GM12875 (cell line): ENCODE measurements at regions not wholly inside any gene's neighbourhood (a gene's known extent, or its start where the extent isn't known, plus 50 kb on each side); places are given as distances from the start of the nearest gene placed in this dataset.

Experiments
- H3K4me3 ChIP-seq: one replicate; pipeline ENCODE4 v1.5.1; 2011; ENCODE audit warnings: low read depth, low read length, control low read depth
- TF ChIP-seq, protein P1 (sequence below): IDR thresholded peaks from 2 replicates; pipeline ENCODE4 v1.5.1; 2011; ENCODE audit warnings: low read depth, mild to moderate bottlenecking, control low read depth, inconsistent platforms, low read length, moderate library complexity, borderline replicate concordance; ENCODE audit not compliant: insufficient read depth

DNA sequence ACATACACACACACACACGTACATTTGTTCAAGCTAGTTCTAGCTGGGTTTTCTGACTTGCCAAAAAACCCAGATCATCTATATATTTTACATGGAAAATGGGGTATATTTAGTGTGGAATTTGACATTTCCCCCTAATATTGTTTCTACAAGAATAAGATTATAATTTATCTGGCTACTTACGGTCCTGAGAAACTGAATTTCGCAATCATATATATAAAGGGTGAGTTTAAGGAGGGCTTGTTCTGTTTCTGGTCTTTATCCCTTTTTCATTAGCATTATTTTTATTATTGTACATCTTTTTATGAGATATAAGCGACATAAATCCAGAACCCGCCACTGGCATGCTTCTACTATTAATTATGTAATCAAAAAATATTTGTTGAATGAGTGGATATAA is 528.9 kb downstream of the TMX3 start:
- H3K4me3 ChIP-seq, result no peak overlapping the region

DNA sequence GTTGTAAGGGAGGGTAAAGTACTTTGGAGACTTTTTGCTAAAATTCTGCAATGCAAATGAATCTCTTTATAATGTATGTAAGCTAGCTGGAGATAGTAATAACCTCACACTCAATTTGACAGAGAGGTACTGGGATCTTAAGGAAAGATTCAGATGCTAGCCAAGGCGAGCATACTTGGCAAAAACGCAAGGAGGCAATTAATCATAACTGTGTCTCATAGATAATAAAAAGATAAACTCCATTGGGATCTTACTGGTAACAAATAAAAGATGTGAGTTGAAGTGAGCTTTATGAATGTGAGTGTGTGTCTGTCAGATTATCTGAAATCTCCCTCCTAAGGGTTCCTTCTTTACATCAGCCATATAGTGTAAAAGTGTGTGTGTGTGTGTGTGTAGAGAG is 533.0 kb downstream of the TMX3 start:
- TF ChIP-seq, protein P1, sequence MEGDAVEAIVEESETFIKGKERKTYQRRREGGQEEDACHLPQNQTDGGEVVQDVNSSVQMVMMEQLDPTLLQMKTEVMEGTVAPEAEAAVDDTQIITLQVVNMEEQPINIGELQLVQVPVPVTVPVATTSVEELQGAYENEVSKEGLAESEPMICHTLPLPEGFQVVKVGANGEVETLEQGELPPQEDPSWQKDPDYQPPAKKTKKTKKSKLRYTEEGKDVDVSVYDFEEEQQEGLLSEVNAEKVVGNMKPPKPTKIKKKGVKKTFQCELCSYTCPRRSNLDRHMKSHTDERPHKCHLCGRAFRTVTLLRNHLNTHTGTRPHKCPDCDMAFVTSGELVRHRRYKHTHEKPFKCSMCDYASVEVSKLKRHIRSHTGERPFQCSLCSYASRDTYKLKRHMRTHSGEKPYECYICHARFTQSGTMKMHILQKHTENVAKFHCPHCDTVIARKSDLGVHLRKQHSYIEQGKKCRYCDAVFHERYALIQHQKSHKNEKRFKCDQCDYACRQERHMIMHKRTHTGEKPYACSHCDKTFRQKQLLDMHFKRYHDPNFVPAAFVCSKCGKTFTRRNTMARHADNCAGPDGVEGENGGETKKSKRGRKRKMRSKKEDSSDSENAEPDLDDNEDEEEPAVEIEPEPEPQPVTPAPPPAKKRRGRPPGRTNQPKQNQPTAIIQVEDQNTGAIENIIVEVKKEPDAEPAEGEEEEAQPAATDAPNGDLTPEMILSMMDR, result no peak
- no peak overlapping the region for H3K4me3 ChIP-seq

More for the DNA sequence above, 528.9 kb downstream of the TMX3 start:
- TF ChIP-seq, protein P1, result no peak

DNA sequence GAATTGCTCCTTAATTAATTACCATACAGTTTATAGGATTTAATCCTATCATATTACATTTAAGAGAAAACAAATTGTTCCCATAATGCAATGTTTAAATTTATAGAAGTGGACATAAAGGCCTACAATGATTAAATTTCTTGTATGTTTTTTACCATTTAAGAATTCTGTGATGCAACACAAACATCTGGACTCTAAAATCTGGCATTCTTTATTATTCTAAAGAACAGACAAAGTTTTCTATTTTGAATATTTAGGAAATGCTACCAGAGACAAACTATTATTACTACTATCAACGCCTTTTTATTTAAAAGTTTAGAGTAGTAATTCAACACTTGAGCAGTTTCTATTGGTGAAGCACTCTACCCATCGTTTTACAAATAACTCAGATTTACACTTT is 535.1 kb downstream of the TMX3 start:
- TF ChIP-seq, protein P1, result no peak
- H3K4me3 ChIP-seq, result no peak overlapping the region

DNA sequence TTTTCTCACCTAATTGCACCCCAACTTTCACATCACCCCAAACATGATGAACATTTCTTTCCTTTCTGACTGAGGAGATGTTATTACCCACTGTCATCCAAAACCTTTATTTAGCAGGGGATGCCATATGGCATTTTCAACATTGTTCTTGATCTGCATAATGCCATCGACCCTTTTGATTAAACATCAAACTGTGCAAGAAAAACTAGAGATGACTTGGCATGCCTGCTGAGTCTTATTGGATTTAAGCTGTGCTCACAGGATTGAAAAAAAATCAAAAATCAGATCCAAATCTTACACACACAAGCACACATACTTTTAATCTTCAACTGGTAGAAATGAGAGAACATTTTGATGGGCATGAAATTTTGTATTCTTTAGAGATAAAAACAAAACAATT is 536.0 kb downstream of the TMX3 start:
- TF ChIP-seq, protein P1, result no peak
- no peak overlapping the region for H3K4me3 ChIP-seq

DNA sequence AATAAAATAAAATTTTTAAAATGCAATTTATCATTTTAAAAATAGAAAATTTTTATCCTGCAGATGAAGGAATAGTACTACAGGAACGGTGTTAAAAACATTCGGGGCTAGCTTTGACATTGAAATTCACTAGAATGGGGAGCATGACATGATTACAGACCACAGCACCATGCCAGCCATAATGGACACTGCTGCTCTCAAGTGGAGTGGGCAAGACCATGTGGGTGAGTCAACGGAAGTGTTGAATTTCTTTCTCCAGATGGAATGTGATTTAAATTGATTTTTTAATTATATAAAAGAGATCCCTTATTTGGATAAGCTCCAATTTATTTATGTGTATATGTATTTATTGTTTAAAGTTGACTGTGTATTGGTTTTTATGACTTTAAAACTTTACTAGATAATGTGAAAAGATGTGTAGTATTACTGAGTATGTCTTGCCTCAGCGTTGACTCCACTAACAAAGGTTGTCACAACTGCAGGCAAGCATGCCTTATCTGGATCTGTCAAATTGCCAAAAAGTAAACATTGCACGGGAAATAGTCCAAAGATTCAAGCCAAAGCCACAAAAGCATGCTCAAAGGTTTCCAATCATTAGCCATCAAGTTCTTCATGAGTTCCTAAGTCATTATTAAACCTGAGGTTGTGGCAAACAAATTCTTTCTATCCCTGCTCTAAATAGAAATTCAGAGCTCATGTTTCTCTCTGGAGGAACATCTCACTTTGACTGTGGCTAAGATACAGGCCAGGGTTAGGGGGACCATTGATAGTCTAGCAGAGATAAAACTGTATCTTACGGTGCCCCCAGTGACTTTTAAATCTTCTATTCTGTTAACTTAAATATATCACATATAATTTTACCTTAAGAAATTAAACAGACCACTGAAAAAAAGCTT is 536.9 kb downstream of the TMX3 start:
- no peak overlapping the region for H3K4me3 ChIP-seq
- TF ChIP-seq, protein P1, result no peak

DNA sequence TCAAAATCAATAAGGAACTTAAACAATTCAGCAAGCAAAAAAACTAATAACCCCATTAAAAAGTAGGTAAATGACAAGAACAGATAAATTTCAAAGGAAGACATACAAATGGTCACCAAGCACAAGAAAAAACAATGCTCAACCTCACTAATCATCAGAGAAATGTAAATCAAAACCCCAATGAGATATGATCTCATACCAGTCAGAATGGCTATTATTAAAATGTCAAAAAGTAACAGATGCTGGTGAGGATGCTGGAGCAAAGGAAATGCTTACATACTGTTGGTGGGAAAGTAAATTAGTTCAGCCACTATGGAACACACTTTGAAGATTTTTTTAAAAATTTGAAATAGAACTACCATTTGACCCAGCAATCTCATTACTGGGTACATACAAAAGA is 538.0 kb downstream of the TMX3 start:
- TF ChIP-seq, protein P1, result no peak
- H3K4me3 ChIP-seq, result no peak overlapping the region
